B cell (primary cell): ENCODE measurements at regions not wholly inside any gene's neighbourhood (a gene's known extent, or its start where the extent isn't known, plus 50 kb on each side); places are given as distances from the start of the nearest gene placed in this dataset.

Experiments
- ATAC-seq: fragments of 200-7000 bp; cut with Tn5 transposase; one replicate; pipeline ENCODE4 v1.10.0; 2021; ENCODE audit warnings: low read depth, mild to moderate bottlenecking, moderate number of reproducible peaks, moderate library complexity
- CTCF ChIA-PET: fragments of 350-600 bp; sonication (Branson Sonifier 250); formaldehyde crosslinking; loops from one replicate; lab custom pipeline; 2021; ENCODE audit warnings: antibody characterized with exemption, inconsistent platforms; lab: Charles Lee
- POLR2A ChIA-PET: fragments of 350-600 bp; sonication (Branson Sonifier 250); formaldehyde crosslinking; loops from one replicate; lab custom pipeline; 2021; ENCODE audit warnings: antibody characterized with exemption; lab: Charles Lee
- DNase-seq: peaks from one replicate; pipeline ENCODE4 v3.0.0; 2013
- H2AFZ ChIP-seq: 2 replicates; pipeline ENCODE4 v1.6.1; 2012; ENCODE audit warnings: mild to moderate bottlenecking, low read depth, low read length; ENCODE audit not compliant: insufficient read depth, poor library complexity, severe bottlenecking
- H3K27ac ChIP-seq, 2 donors: 1 replicate in 1 of 2; 2 replicates in 1 of 2; pipeline ENCODE4 v1.5.1; 2012 to 2013; ENCODE audit warnings: low read length in 2 of 2, mild to moderate bottlenecking in 2 of 2, moderate library complexity in 1 of 2
- H3K27me3 ChIP-seq, 4 experiments: fragments of 200-600 bp in 1 of 4; sonication (generic) in 1 of 4; replicated peaks in 1 of 4; 1 replicate in 2 of 4; 2 replicates in 2 of 4; pipeline versions ENCODE4 v1.6.1 to v1.7.0; 2013 to 2016; ENCODE audit warnings: low read length in 3 of 4, mild to moderate bottlenecking in 2 of 4, mixed read lengths in 1 of 4, moderate library complexity in 1 of 4; ENCODE audit not compliant: insufficient read depth in 4 of 4, control insufficient read depth in 3 of 4; ENCODE audit errors: control extremely low read depth in 1 of 4
- H3K36me3 ChIP-seq, 2 experiments: replicated peaks in 1 of 2; 1 replicate in 1 of 2; 2 replicates in 1 of 2; pipeline versions ENCODE4 v1.6.1 to v1.7.1; 2013; ENCODE audit warnings: low read length in 1 of 2; ENCODE audit not compliant: insufficient read depth in 2 of 2, control insufficient read depth in 1 of 2; ENCODE audit errors: control extremely low read depth in 1 of 2, extremely low read depth in 1 of 2
- H3K4me1 ChIP-seq, 2 donors: fragments of 200-600 bp in 1 of 2; sonication (generic) in 1 of 2; 1 replicate in 1 of 2; 2 replicates in 1 of 2; pipeline versions ENCODE4 v1.5.1 to v1.6.1; 2013 to 2017; ENCODE audit warnings: low read length in 2 of 2; ENCODE audit not compliant: control insufficient read depth in 2 of 2, insufficient read depth in 2 of 2
- H3K4me2 ChIP-seq: replicated peaks from 2 replicates; pipeline ENCODE3; 2012; ENCODE audit warnings: mild to moderate bottlenecking, low read depth, low read length; ENCODE audit not compliant: poor library complexity, severe bottlenecking
- H3K4me3 ChIP-seq, 5 experiments: fragments of 200-600 bp in 1 of 5; sonication (generic) in 1 of 5; 1 replicate in 3 of 5; 2 replicates in 2 of 5; pipeline versions ENCODE4 v1.5.1 to v1.7.0; 2011 to 2016; ENCODE audit warnings: low read length in 4 of 5, mild to moderate bottlenecking in 4 of 5, low read depth in 2 of 5, control low read depth in 1 of 5, moderate library complexity in 1 of 5; ENCODE audit not compliant: insufficient read depth in 1 of 5; ENCODE audit errors: control extremely low read depth in 1 of 5, extremely low read depth in 1 of 5
- H3K79me2 ChIP-seq: fragments of 200-600 bp; sonication (generic); one replicate; pipeline ENCODE4 v1.6.0; 2016; ENCODE audit warnings: low read length; ENCODE audit not compliant: control insufficient read depth, insufficient read depth
- H3K9ac ChIP-seq: fragments of 200-600 bp; sonication (generic); 2 replicates; pipeline ENCODE4 v1.6.1; 2017; ENCODE audit warnings: mild to moderate bottlenecking, low read length, moderate library complexity
- H3K9me3 ChIP-seq, 3 donors: one replicate each; pipeline versions ENCODE4 v1.6.1 to v1.7.1; 2013; ENCODE audit warnings: low read length in 2 of 3; ENCODE audit not compliant: control insufficient read depth in 2 of 3, insufficient read depth in 1 of 3; ENCODE audit errors: control extremely low read depth in 1 of 3
- H4K20me1 ChIP-seq: 2 replicates; pipeline ENCODE4 v1.6.0; 2012; ENCODE audit warnings: mild to moderate bottlenecking, low read length; ENCODE audit not compliant: insufficient read depth, control insufficient read depth, poor library complexity, severe bottlenecking
- H3K27ac Mint-ChIP-seq: one replicate; pipeline ENCODE4 v1.8.0; 2021; ENCODE audit warnings: mixed read lengths
- H3K27me3 Mint-ChIP-seq: one replicate; pipeline ENCODE4 v1.8.0; 2021; ENCODE audit warnings: mixed read lengths
- H3K4me1 Mint-ChIP-seq: one replicate; pipeline ENCODE4 v1.8.0; 2021; ENCODE audit warnings: mixed read lengths
- H3K4me3 Mint-ChIP-seq: one replicate; pipeline ENCODE4 v1.8.0; 2021; ENCODE audit warnings: mixed read lengths
- H3K9me3 Mint-ChIP-seq: one replicate; pipeline ENCODE4 v1.8.0; 2022; ENCODE audit warnings: mixed read lengths; ENCODE audit not compliant: insufficient read depth
- EZH2 ChIP-seq: IDR thresholded peaks from 2 replicates; pipeline ENCODE4 v1.6.1; 2012; ENCODE audit warnings: borderline replicate concordance, low read depth, mild to moderate bottlenecking, moderate library complexity, low read length; ENCODE audit not compliant: insufficient read depth, poor library complexity, severe bottlenecking
- WGBS: methylation state at CpG from one replicate; pipeline ENCODE4 v1.1.5; 2013; ENCODE audit warnings: missing lambda C conversion rate; ENCODE audit not compliant: insufficient coverage; 5-methylcytosine and 5-hydroxymethylcytosine counted together
- intact Hi-C: fragments of 100-400 bp; cut with micrococcal nuclease; formaldehyde crosslinking; loops from one replicate; pipeline ENCODE4 v1.10.0; 2022
- TF ChIP-seq, protein P1 (sequence below): fragments of 200-600 bp; IDR thresholded peaks from one replicate; pipeline ENCODE4 v1.8.0; 2022; ENCODE audit warnings: antibody characterized with exemption, mild to moderate bottlenecking

DNA sequence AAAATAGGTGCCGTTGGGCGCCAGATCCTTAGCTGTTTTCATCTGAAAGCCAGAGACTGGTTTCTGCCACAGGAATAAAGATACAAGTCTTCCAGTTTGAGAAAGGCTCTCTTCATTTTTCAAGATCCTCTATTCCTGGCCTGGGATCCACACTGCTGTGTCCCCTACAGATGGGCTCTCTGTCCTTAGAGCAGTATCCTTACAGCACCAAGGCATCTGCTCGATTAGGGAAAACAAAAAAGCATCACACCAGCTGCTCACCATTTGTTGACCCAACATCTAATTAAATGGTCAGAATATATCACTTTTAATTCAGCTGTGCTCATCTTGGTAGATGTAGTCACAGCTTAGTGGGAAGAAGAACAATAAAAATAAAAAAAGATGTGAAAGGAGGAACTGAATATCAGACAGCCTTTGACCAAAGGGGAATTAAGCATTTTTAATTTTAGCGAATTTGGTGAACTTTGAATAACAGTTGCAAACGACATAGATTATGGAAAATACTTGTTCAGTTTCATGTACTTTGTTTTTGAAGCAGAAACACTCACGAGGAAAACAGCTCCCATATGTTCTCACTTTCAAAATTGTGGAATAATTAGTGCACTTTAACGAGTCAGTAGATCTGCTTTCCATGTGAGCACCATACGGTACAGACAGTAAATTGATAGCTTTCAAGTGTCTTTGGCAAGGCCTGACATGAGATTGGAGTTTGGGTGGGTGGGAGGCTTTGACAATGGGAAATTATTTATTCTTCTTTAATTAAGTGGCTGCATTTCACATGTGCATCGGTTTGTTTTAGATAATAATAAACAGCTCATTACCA lies 148.4 kb upstream of the CLNK start:
- Mint-ChIP-seq H3K4me1 (peaks cover 35% of the 10 kb centered on the region), H3K4me3 (peak overlapping the region; percentile 55), H3K27ac (peak overlapping the region; percentile 68), H3K27me3 (no peaks in the 10 kb centered on the region), H3K9me3 (peaks cover 2% of the 10 kb centered on the region)
- H3K79me2 ChIP-seq = no peaks in the 10 kb centered on the region
- intact Hi-C loops = no loop called here
- peak overlapping the region in 2 of 5 experiments; percentile 10 to 45 for H3K4me3 ChIP-seq
- POLR2A ChIA-PET = interaction anchor here (0.6 kb wide), 1 partner anchor 9 kb away, joined by 3 read pairs; no protein-coding TSS in a partner anchor
- CTCF ChIA-PET = interaction anchor here (1.0 kb wide), 2 partner anchors 252 to 591 kb away, joined by 3 to 4 read pairs; no protein-coding TSS in a partner anchor
- H3K4me2 ChIP-seq = peak overlapping the region; percentile 54
- ATAC-seq = no peak
- no peaks in the 10 kb centered on the region for H3K27me3 ChIP-seq
- H3K9ac ChIP-seq = peak overlapping the region; percentile 13
- no peaks in the 10 kb centered on the region for H3K36me3 ChIP-seq
- TF ChIP-seq, protein P1, sequence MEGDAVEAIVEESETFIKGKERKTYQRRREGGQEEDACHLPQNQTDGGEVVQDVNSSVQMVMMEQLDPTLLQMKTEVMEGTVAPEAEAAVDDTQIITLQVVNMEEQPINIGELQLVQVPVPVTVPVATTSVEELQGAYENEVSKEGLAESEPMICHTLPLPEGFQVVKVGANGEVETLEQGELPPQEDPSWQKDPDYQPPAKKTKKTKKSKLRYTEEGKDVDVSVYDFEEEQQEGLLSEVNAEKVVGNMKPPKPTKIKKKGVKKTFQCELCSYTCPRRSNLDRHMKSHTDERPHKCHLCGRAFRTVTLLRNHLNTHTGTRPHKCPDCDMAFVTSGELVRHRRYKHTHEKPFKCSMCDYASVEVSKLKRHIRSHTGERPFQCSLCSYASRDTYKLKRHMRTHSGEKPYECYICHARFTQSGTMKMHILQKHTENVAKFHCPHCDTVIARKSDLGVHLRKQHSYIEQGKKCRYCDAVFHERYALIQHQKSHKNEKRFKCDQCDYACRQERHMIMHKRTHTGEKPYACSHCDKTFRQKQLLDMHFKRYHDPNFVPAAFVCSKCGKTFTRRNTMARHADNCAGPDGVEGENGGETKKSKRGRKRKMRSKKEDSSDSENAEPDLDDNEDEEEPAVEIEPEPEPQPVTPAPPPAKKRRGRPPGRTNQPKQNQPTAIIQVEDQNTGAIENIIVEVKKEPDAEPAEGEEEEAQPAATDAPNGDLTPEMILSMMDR = no peak
- TF ChIP-seq EZH2 = no peak
- no peaks in the 10 kb centered on the region for H4K20me1 ChIP-seq
- DNase-seq = peak; percentile 28
- H3K4me1 ChIP-seq = peaks cover 18 to 22% of the 10 kb centered on the region in 2 donors
- H3K27ac ChIP-seq = peak overlapping the region; percentile 30 to 63
- no peaks in the 10 kb centered on the region for H3K9me3 ChIP-seq
- peak overlapping the region; percentile 24 for H2AFZ ChIP-seq
- WGBS = 63% methylated on average over 3 of the region's 9 CpGs

DNA sequence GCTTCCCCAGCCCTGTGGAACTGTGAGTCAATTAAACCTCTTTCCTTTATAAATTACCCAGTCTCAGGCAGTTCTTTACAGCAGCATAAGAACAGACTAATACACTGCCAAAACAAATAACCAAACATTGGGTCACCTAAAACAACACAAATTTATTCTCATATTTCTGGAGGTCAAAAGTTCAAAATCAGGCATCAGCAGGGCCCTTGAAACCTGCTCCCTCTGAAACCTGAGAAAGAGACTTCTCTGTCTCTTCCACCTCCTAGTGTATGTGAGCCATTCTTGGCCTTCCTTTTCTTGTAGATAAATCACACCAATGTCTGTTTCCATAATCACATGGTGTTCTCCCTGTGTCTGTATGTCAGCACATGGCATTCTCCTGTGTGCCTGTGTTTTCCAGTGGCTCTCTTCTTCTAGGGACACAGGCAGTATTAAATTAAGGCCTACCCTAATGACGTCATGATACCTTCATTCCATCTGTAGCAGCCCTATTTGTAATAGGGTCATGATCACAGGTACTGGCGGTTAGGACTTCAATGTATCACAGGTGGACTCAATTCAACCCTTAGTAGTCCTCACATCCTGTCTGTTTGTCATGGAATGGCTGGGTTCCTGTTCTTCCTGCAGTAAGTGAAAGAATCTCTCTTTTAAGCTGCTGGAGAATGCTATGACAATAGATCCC lies 147.3 kb upstream of the CLNK start:
- ATAC-seq (no peak), DNase-seq (no peak)
- peaks cover 35% of the 10 kb centered on the region for H3K4me1 Mint-ChIP-seq
- H3K27ac Mint-ChIP-seq = peak overlapping the region; percentile 57
- H3K36me3 ChIP-seq = no peaks in the 10 kb centered on the region
- TF ChIP-seq, protein P1 = no peak
- TF ChIP-seq EZH2 = no peak
- no peaks in the 10 kb centered on the region for H3K79me2 ChIP-seq
- H4K20me1 ChIP-seq = no peaks in the 10 kb centered on the region
- H2AFZ ChIP-seq = no peak overlapping the region
- ChIA-PET POLR2A (no interaction called here), CTCF (interaction anchor here (1.0 kb wide), 1 partner anchor 250 kb away, joined by 3 read pairs; no protein-coding TSS in a partner anchor)
- no peak overlapping the region for H3K4me3 Mint-ChIP-seq
- no peak overlapping the region for H3K27ac ChIP-seq
- intact Hi-C loops = no loop called here
- no peak overlapping the region for H3K4me2 ChIP-seq
- no peaks in the 10 kb centered on the region for H3K27me3 Mint-ChIP-seq
- H3K9me3 ChIP-seq = no peaks in the 10 kb centered on the region
- no peak overlapping the region for H3K9ac ChIP-seq
- H3K9me3 Mint-ChIP-seq = peaks cover 2% of the 10 kb centered on the region
- H3K4me1 ChIP-seq = peaks cover 18 to 22% of the 10 kb centered on the region in 2 donors
- no peak overlapping the region for H3K4me3 ChIP-seq
- WGBS = 80% methylated on average over 1 of the region's 2 CpGs
- no peaks in the 10 kb centered on the region for H3K27me3 ChIP-seq
